GM12874 (cell line): ENCODE measurements at regions not wholly inside any gene's neighbourhood (a gene's known extent, or its start where the extent isn't known, plus 50 kb on each side); places are given as distances from the start of the nearest gene placed in this dataset.

Source experiments
- TF ChIP-seq, protein P1 (sequence below): IDR thresholded peaks from 2 replicates; pipeline ENCODE4 v1.5.1; 2011; ENCODE audit warnings: low read depth, mild to moderate bottlenecking, control low read depth, low read length, moderate library complexity; ENCODE audit not compliant: insufficient read depth

- TF ChIP-seq, protein P1, sequence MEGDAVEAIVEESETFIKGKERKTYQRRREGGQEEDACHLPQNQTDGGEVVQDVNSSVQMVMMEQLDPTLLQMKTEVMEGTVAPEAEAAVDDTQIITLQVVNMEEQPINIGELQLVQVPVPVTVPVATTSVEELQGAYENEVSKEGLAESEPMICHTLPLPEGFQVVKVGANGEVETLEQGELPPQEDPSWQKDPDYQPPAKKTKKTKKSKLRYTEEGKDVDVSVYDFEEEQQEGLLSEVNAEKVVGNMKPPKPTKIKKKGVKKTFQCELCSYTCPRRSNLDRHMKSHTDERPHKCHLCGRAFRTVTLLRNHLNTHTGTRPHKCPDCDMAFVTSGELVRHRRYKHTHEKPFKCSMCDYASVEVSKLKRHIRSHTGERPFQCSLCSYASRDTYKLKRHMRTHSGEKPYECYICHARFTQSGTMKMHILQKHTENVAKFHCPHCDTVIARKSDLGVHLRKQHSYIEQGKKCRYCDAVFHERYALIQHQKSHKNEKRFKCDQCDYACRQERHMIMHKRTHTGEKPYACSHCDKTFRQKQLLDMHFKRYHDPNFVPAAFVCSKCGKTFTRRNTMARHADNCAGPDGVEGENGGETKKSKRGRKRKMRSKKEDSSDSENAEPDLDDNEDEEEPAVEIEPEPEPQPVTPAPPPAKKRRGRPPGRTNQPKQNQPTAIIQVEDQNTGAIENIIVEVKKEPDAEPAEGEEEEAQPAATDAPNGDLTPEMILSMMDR = no peak
Measured at GRCh38 chr19:5255602-5256231, 84.9 kb downstream of the PTPRS start.

DNA sequence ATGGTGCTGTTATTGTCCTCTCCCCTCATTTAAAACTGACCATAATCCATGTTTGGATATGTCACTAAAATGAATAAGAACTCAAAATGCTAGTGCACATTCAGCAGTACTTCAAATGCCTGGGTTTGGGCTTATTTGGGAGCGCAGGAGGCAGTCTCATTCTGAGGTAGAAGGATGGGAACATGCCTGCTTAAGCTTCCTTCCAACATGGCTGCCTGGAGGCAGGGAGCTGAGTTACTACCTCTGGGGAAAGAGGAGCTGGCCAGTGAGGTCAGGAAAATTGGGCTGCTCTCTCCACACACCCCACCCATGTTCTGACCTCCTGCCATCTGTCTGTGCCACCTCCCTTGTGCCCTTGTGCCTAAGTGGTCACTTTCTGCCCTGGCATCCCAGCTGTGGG is 85.7 kb downstream of the PTPRS start:
- TF ChIP-seq, protein P1 = no peak

DNA sequence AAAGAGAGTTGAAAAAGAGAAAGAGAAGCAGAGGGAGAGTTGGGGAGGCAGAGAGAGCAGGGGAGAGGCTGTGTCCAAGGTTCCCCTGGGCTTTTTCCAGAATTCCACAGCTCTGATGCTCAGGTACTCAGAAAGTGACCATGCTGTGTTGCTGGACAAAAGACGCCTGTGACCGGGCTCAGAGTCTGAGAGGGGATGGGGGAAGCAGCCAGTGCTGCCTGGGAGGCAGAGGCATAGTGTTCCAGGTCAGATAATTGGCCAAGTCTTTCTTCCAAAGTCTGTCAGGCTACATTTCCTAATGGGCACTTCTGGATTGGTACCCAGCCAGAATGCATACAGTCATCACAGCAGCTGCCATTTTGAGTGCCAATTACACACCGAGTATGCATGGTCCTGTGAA is 86.1 kb downstream of the PTPRS start:
- TF ChIP-seq, protein P1 = no peak

GRCh38 chr19:5253406-5254110 is 87.1 kb downstream of the PTPRS start:
- TF ChIP-seq, protein P1 = no peak

- TF ChIP-seq, protein P1 = no peak
Measured at GRCh38 chr19:5251096-5252065, 89.2 kb downstream of the PTPRS start.

DNA sequence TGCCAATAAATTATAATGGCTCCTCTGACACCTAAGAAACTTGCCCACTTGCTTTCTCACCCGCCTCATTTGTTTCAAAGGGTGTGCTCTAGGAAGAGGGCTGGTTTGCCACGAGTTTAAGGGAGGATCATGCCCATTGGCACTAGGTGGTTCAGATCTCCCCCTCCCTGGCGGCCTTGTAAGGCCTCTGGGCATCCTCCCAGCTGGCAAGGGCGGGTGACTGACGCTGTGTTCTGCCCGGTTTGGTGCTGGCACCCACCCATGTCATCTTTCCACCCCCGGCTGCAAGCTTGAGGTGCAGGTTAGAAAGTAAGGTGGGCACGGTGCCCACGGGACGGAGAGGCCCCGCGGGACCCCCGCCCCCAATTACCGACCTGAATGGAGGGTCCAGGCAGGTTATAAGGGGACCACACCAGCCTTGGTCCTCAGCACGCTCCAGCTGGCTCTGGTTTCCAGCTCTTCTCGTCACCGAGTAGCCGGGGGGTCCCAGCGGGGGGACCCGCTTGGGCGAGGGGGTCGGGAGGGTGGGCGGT is 90.4 kb downstream of the PTPRS start:
- TF ChIP-seq, protein P1 = no peak

DNA sequence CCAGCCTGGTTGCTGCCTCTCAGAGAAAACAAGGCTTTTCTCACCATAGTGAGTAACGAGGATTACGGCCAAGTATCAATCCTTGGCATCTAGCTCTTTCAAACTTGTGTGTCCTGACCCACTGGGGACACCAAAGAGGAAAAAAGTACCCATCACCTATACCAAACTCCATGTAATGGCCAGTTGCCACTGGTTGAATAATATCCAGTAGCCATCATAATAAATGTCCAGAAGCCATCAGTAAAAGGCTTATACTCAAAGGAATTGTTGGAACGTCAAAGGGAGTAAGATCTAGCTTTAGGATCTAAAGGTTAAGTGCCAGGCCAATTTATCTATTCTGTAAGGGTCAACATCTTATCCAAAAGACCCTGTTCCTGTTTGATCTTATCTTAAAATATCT is 91.1 kb downstream of the PTPRS start:
- TF ChIP-seq, protein P1 = no peak
